Smooth muscle cell of the brain vasculature (primary cell): ENCODE measurements at regions not wholly inside any gene's neighbourhood (a gene's known extent, or its start where the extent isn't known, plus 50 kb on each side); places are given as distances from the start of the nearest gene placed in this dataset.

Experiments used
- DNase-seq: peaks from one replicate; pipeline ENCODE4 v3.0.0-alpha.2; 2012; ENCODE audit warnings: low read depth, low spot score

- DNase-seq: no peak
These were observed 322.0 kb downstream of the CTTN start for GRCh38 chr11:70720281-70720680.

DNA sequence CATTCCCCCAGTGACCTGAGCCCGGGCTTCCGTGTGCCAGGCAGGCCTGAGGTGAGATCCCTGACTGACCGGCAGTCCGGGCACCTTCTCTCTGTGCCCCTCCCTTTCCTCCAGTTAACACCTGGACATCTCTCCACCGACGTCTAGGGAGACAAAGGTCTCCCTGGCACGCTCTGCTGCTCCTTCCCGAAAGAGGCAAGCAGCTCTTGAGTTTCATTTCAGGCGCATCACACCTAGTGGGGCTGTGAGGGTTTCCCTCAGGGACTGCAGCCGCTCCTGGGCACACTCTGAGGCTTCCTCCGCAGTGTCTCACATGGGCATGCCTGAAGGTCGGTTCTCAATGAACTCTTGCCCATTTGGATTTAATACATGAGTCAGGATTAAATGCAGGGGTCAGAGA is 322.7 kb downstream of the CTTN start:
- DNase-seq: no peak

GRCh38 chr11:70725278-70725677 is 326.9 kb downstream of the CTTN start:
- no peak for DNase-seq

DNA sequence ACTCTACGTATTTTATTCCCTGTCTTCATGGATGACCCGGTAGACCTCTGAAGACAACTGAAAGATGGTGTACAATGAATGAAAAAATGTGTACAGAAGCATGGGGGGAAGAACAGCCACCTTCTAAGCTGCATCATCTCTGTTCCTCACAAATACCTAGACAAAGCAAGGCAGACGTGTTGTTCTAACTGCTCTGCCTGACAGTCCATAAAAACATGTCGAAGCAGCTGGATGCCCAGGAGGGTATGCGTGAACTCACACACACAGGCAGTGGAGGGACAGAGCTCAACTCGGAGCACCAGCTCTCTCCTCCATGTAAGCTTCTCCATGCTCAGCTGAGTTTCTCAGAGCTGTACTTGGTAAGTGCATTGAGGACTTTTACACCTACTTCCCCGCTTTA is 327.4 kb downstream of the CTTN start:
- DNase-seq: no peak

GRCh38 chr11:70727021-70727420 is 328.7 kb downstream of the CTTN start:
- no peak for DNase-seq

GRCh38 chr11:70727899-70728620 is 329.7 kb downstream of the CTTN start:
- no peak for DNase-seq

DNA sequence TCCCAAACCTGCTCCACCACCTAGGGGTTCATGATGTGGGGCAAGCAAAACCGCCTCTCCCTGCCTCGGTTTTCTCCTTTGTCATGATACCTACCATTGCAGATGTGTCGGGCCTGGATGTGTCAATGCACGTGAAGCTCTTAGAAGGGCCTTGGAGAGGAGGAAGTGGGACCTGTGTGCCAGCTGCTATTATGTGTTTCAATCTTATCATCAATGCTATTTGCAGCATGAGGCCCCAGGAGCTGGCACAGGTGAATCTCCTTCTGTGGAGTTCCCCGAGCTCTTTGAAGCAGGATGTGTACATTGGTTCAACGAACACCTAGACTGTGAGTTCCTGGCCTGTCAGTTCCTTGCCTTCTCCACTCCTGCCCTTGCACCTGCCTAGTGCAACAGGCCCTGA is 331.6 kb downstream of the CTTN start:
- DNase-seq: no peak

GRCh38 chr11:70730411-70730810 is 332.1 kb downstream of the CTTN start:
- no peak for DNase-seq

DNA sequence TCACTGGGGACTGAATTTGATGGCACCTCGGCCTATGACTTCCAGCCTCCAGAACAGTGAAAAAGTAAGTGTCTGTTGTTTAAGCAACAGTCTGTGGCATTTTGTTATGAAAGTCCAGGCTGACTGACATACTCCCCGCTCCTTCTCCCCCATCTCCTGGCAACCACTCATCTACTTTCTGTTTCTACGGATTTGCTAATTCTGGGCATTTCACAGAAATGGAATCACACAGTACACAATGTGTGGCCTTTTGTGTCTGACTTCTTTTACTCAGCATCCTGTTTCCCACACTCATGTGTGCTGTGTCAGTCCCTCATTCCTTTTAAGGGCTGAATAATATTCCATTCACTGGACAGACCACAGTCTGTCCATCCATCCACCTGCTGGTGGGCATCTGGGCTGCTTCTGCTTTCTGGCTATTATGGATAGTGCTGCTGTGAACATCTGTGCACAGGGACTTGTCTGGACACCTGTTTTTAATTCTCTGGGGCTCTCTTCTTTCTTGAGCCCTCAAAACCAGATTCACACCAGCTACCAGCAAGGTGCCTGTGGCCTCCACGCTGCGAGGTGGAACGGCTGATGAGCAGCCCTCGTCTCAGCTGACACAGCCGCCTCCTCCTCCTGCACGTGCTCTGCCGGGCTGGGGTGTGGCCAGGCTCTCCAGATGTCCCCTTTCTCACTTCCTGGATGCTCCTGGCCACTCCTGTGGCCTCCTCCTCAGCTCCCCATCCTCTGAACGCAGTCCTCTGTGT is 333.1 kb downstream of the CTTN start:
- no peak for DNase-seq

- DNase-seq: no peak
These were observed 333.9 kb downstream of the CTTN start for GRCh38 chr11:70732023-70732880.

DNA sequence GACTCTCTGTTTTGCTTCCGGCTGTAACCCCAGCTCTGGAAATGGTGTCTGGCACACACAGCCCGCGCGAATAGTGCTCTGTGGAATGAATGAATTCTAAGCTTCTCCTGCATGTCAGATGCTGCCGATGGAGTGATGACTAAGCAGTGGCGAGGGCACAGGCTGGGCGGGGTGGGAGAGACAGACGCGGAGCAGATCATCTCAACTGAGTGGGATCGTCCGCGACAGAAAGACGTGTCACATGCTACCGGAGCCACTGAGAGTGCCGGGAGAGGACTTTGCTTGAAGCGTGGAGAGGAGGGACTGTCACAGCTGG is 334.5 kb downstream of the CTTN start:
- no peak for DNase-seq

DNA sequence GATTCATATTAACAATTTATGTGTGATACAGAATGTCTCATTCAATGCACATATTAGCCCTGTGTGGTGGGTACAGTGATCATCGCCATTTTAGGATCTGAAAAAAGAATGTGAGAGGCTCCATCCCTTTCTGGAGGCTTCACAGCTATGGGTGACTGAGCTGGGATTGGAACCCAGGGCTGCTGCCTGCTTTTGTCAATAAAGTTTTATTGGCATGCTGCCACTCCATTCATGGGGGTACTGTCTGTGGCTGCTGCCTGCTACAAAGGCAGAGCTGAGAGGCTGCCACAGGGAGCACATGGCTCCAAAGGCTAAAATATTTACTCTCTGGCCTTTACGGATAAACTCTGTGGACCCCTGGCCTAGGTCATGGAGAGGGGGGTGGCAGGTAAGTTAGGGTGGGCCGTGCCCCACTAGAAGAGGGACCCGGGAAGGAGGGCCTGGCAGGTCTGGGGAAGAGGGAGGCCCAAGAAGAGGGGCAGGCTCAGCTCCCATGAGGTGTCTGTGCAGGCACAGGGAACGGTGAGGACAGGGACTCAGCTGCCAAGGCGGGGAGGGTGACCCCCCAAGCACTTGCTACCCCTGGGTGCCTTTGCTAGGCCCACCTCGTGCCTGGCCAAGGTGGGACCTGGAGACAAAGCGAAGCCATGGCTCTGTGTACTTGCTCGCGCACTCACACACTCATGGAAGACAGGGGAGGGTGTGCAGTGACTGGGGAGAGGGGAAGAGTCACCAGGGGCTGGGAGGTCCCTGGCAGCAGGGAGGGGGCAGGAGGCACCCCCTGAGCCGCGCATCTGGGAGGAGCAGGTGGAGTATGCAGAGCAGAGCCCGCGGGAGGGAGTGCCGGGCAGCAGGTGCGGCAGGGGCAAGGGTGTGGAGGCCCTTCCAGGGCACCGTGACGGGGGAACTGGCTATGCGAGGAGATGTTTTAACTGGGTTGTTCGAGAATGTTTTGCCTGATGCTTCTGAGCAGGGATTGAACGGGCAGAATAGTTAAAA is 335.3 kb downstream of the CTTN start:
- no peak for DNase-seq

DNA sequence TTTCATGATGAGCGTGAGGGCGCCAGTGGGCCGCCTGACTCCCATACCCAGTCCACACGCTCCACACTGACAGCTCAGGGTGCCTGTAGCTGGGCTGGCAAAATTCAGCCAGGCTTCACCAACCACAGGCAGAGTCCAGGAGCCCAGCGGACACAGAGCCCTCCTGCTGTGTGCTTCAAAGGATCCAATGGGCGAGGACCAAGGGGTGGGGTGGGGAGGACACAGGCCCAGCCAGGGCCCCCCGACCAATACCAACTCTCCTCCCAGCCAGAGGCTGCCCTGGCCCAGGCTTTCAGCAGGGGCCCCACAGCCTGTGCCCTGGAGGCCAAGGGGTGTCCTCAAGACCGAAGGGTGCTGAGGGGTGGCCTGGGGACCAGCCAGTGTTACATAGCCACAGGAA is 336.1 kb downstream of the CTTN start:
- no peak for DNase-seq

GRCh38 chr11:70734911-70735310 is 336.6 kb downstream of the CTTN start:
- no peak for DNase-seq

GRCh38 chr11:70735976-70736375 is 337.6 kb downstream of the CTTN start:
- no peak for DNase-seq

GRCh38 chr11:70736461-70736860 is 338.1 kb downstream of the CTTN start:
- DNase-seq: no peak

GRCh38 chr11:70736937-70737640 is 338.8 kb downstream of the CTTN start:
- no peak for DNase-seq

DNA sequence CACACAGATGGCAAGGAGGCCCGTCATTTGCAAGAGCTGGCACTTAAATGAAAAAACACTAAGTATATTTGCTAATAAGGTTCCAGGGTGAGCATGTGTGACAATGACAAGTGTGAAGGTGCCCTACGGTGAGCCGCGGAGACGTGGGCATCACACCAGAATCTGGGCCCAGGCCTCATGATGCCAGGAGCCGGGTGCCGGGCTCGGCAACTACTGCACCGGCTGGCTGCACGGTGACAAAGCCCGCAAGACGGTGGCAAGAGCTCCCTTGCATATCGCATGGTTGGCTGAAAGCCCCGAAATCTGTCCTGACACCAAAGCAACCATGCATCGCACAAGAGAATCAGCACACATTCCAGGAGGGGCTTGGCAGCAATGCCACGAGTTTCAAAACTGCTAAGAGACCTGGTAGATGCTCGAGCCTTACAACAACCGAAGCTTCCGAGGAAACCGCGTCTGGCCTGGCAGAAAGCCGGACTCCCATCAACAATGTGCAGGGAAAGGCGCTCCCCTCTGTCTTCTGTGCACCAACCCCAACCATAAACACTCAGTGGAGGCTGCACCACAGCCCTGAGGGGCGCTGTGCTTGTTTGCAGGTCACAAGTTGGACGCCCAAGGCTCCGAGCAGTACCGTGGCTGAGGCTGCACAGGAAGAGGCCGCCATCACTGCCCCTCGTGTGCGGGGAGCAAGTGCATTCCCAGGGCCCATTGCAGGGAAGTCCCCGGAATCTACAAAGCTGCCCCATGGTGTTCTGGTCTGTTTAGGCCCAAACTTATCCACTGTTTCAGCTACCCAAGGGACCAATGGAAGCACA is 339.7 kb downstream of the CTTN start:
- no peak for DNase-seq

- no peak for DNase-seq
These were observed 340.3 kb downstream of the CTTN start for GRCh38 chr11:70738661-70739060.

GRCh38 chr11:70739091-70739490 is 340.8 kb downstream of the CTTN start:
- DNase-seq: no peak
